IMR-90 (cell line): ENCODE measurements at regions not wholly inside any gene's neighbourhood (a gene's known extent, or its start where the extent isn't known, plus 50 kb on each side); places are given as distances from the start of the nearest gene placed in this dataset.

Experiments used
- ATAC-seq: fragments of 200-7000 bp; cut with Tn5 transposase; 2 replicates; pipeline ENCODE4 v1.9.1; 2020; ENCODE audit warnings: low read depth, mild to moderate bottlenecking, moderate library complexity
- BruUV-seq: library from RNA; stranded (reverse); fragments of 400-500 nt; replicated peaks from 2 replicates; lab custom pipeline; 2021; lab: Mats Ljungman, UMichigan
- CTCF ChIA-PET: fragments of 300-600 bp; formaldehyde crosslinking; extraction: SDS; loops from one replicate; lab custom pipeline; 2021; ENCODE audit warnings: antibody characterized with exemption; lab: Yijun Ruan, JAX
- POLR2A ChIA-PET: fragments of 300-600 bp; sonication (Branson Sonifier 250); formaldehyde crosslinking; loops from one replicate; lab custom pipeline; 2022; ENCODE audit warnings: antibody characterized with exemption; ENCODE audit not compliant: unreplicated experiment; lab: Charles Lee
- DNase-seq: peaks from one replicate; pipeline ENCODE4 v3.0.0; 2013
- H2AFZ ChIP-seq: replicated peaks from 2 replicates; pipeline ENCODE3; 2013; ENCODE audit warnings: low read length, mild to moderate bottlenecking; ENCODE audit not compliant: poor library complexity
- H2AK5ac ChIP-seq: 2 replicates; pipeline ENCODE4 v1.6.1; 2013; ENCODE audit warnings: low read depth, low read length, inconsistent platforms
- H2AK9ac ChIP-seq: replicated peaks from 2 replicates; pipeline ENCODE3; 2013; ENCODE audit warnings: mild to moderate bottlenecking, low read depth, low read length, moderate library complexity; ENCODE audit not compliant: poor library complexity
- H2BK120ac ChIP-seq: 2 replicates; pipeline ENCODE4 v1.6.1; 2013; ENCODE audit warnings: low read depth, low read length, inconsistent platforms
- H2BK15ac ChIP-seq: 3 replicates; pipeline ENCODE4 v1.6.1; 2013; ENCODE audit warnings: low read depth, low read length, inconsistent platforms
- H2BK20ac ChIP-seq: 2 replicates; pipeline ENCODE4 v1.6.1; 2013; ENCODE audit warnings: low read depth, mild to moderate bottlenecking, inconsistent platforms, low read length, moderate library complexity
- H2BK5ac ChIP-seq: 2 replicates; pipeline ENCODE4 v1.6.1; 2013; ENCODE audit warnings: mild to moderate bottlenecking, low read depth, low read length, inconsistent platforms; ENCODE audit not compliant: poor library complexity, severe bottlenecking
- H3K14ac ChIP-seq: replicated peaks from 2 replicates; pipeline ENCODE4 v1.6.1; 2013; ENCODE audit warnings: low read depth, low read length, inconsistent platforms
- H3K18ac ChIP-seq: 2 replicates; pipeline ENCODE4 v1.6.1; 2013; ENCODE audit warnings: low read depth, low read length, control low read depth
- H3K23ac ChIP-seq: 2 replicates; pipeline ENCODE4 v1.6.1; 2013; ENCODE audit warnings: low read depth, low read length, inconsistent platforms
- H3K27ac ChIP-seq: 2 replicates; pipeline ENCODE4 v1.5.1; 2013; ENCODE audit warnings: mild to moderate bottlenecking, control low read depth, low read length; ENCODE audit not compliant: insufficient read depth
- H3K27me3 ChIP-seq: 2 replicates; pipeline ENCODE4 v1.6.1; 2013; ENCODE audit warnings: low read length; ENCODE audit not compliant: control insufficient read depth, insufficient read depth
- H3K36me3 ChIP-seq: 2 replicates; pipeline ENCODE4 v1.6.1; 2013; ENCODE audit warnings: low read length, mixed read lengths; ENCODE audit not compliant: control insufficient read depth, insufficient read depth
- H3K4ac ChIP-seq: 2 replicates; pipeline ENCODE4 v1.6.1; 2013; ENCODE audit warnings: low read depth, low read length, inconsistent platforms
- H3K4me1 ChIP-seq: 2 replicates; pipeline ENCODE4 v1.6.1; 2013; ENCODE audit warnings: low read length, mixed read lengths; ENCODE audit not compliant: control insufficient read depth, insufficient read depth
- H3K4me2 ChIP-seq: 2 replicates; pipeline ENCODE4 v1.6.1; 2013; ENCODE audit warnings: low read depth, mild to moderate bottlenecking, control low read depth, low read length, moderate library complexity
- H3K4me3 ChIP-seq: 2 replicates; pipeline ENCODE4 v1.5.1; 2013; ENCODE audit warnings: low read depth, mild to moderate bottlenecking, control low read depth, low read length, moderate library complexity; ENCODE audit not compliant: insufficient read depth
- H3K56ac ChIP-seq: 2 replicates; pipeline ENCODE4 v1.6.1; 2013; ENCODE audit warnings: low read length, inconsistent platforms; ENCODE audit not compliant: insufficient read depth; ENCODE audit errors: extremely low read depth
- H3K79me1 ChIP-seq, 2 experiments: 2 replicates each; pipeline ENCODE4 v1.6.1; 2013; ENCODE audit warnings: low read length in 2 of 2, inconsistent platforms in 1 of 2, low read depth in 1 of 2
- H3K9ac ChIP-seq: 2 replicates; pipeline ENCODE4 v1.6.1; 2013; ENCODE audit warnings: low read depth, low read length, control low read depth
- H3K9me1 ChIP-seq: 2 replicates; pipeline ENCODE4 v1.6.1; 2013; ENCODE audit warnings: low read length, inconsistent platforms; ENCODE audit not compliant: insufficient read depth
- H3K9me3 ChIP-seq: 2 replicates; pipeline ENCODE4 v1.6.1; 2013; ENCODE audit warnings: low read length; ENCODE audit not compliant: control insufficient read depth, insufficient read depth
- H4K20me1 ChIP-seq: 2 replicates; pipeline ENCODE4 v1.6.1; 2013; ENCODE audit warnings: low read length, inconsistent platforms; ENCODE audit not compliant: insufficient read depth
- H4K5ac ChIP-seq: 2 replicates; pipeline ENCODE4 v1.6.1; 2013; ENCODE audit warnings: mild to moderate bottlenecking, low read depth, low read length, control low read depth
- H4K8ac ChIP-seq, 2 experiments: 2 replicates each; pipeline ENCODE4 v1.6.1; 2013; ENCODE audit warnings: low read depth in 2 of 2, low read length in 2 of 2, control low read depth in 1 of 2, inconsistent platforms in 1 of 2
- H4K91ac ChIP-seq: 2 replicates; pipeline ENCODE4 v1.6.1; 2013; ENCODE audit warnings: low read depth, low read length, inconsistent platforms; ENCODE audit not compliant: insufficient read depth
- BHLHE40 ChIP-seq: fragments of 150-350 bp; IDR thresholded peaks from 2 replicates; pipeline ENCODE4 v1.6.1; 2016; ENCODE audit warnings: mild to moderate bottlenecking, low read depth, low read length
- CEBPB ChIP-seq: IDR thresholded peaks from 2 replicates; pipeline ENCODE4 v1.6.1; 2012; ENCODE audit warnings: low read depth, low read length, improper control_type of control experiment
- CHD1 ChIP-seq: IDR thresholded peaks from 2 replicates; pipeline ENCODE4 v1.6.1; 2012; ENCODE audit warnings: low read depth, low read length, improper control_type of control experiment
- CTCF ChIP-seq: conservative IDR thresholded peaks from 2 replicates; pipeline ENCODE4 v1.5.1; 2012; ENCODE audit warnings: mild to moderate bottlenecking, low read depth, low read length, improper control_type of control experiment
- ELK1 ChIP-seq: fragments of 150-350 bp; IDR thresholded peaks from 2 replicates; pipeline ENCODE4 v1.6.1; 2016; ENCODE audit warnings: low read depth, mild to moderate bottlenecking, low read length, moderate library complexity, borderline replicate concordance
- FOS ChIP-seq: fragments of 150-350 bp; IDR thresholded peaks from 2 replicates; pipeline ENCODE4 v1.6.1; 2016; ENCODE audit warnings: low read depth, low read length
- MAFK ChIP-seq: IDR thresholded peaks from 2 replicates; pipeline ENCODE4 v1.6.1; 2012; ENCODE audit warnings: low read depth, low read length, improper control_type of control experiment
- MAZ ChIP-seq: IDR thresholded peaks from 2 replicates; pipeline ENCODE4 v1.6.1; 2012; ENCODE audit warnings: low read depth, mild to moderate bottlenecking, low read length, improper control_type of control experiment, moderate library complexity, borderline replicate concordance
- MXI1 ChIP-seq: IDR thresholded peaks from 2 replicates; pipeline ENCODE4 v1.6.1; 2012; ENCODE audit warnings: low read depth, mild to moderate bottlenecking, low read length, moderate library complexity, borderline replicate concordance
- NFE2L2 ChIP-seq: fragments of 150-350 bp; IDR thresholded peaks from 2 replicates; pipeline ENCODE4 v1.6.1; 2016; ENCODE audit warnings: low read depth, mild to moderate bottlenecking, low read length
- POLR2A ChIP-seq: IDR thresholded peaks from 2 replicates; pipeline ENCODE4 v1.6.1; 2012; ENCODE audit warnings: mild to moderate bottlenecking, low read depth, low read length
- RAD21 ChIP-seq: IDR thresholded peaks from 2 replicates; pipeline ENCODE4 v1.6.1; 2012; ENCODE audit warnings: low read length, improper control_type of control experiment
- RCOR1 ChIP-seq: IDR thresholded peaks from 2 replicates; pipeline ENCODE4 v1.6.1; 2012; ENCODE audit warnings: mild to moderate bottlenecking, low read length, improper control_type of control experiment; ENCODE audit not compliant: insufficient replicate concordance
- RFX5 ChIP-seq: IDR thresholded peaks from 2 replicates; pipeline ENCODE4 v1.8.0; 2012; ENCODE audit warnings: low read depth, mild to moderate bottlenecking, low read length, moderate library complexity
- SMC3 ChIP-seq: fragments of 150-350 bp; IDR thresholded peaks from 2 replicates; pipeline ENCODE4 v1.6.1; 2016; ENCODE audit warnings: low read depth, mild to moderate bottlenecking, antibody characterized with exemption, low read length, moderate library complexity
- WGBS, 2 experiments: methylation state at CpG; one replicate each; pipeline versions ENCODE4 v1.1.5 to v1.1.7; 2013; ENCODE audit warnings: missing lambda C conversion rate in 2 of 2; ENCODE audit not compliant: insufficient read length in 1 of 2; ENCODE audit errors: extremely low coverage in 2 of 2; 5-methylcytosine and 5-hydroxymethylcytosine counted together
- dilution Hi-C: fragments of 300-500 bp; cut with HindIII; formaldehyde crosslinking; loops from one replicate; pipeline ENCODE4 v1.14.3; 2018; ENCODE audit warnings: low sequenced_read_pairs; ENCODE audit not compliant: unreplicated experiment
- in situ Hi-C: fragments of 300-500 bp; cut with MboI; formaldehyde crosslinking; loops from 3 replicates; pipeline ENCODE4 v1.14.3; 2019; ENCODE audit warnings: low sequenced_read_pairs, inconsistent platforms, mixed read lengths
- intact Hi-C: fragments of 100-400 bp; cut with micrococcal nuclease; formaldehyde crosslinking; loops from 2 replicates; pipeline ENCODE4 v1.10.0; 2022
- TF ChIP-seq, protein P1 (sequence below): fragments of 150-350 bp; IDR thresholded peaks from 2 replicates; pipeline ENCODE4 v1.6.1; 2017; ENCODE audit warnings: mild to moderate bottlenecking, antibody characterized with exemption, low read length, low read depth

DNA sequence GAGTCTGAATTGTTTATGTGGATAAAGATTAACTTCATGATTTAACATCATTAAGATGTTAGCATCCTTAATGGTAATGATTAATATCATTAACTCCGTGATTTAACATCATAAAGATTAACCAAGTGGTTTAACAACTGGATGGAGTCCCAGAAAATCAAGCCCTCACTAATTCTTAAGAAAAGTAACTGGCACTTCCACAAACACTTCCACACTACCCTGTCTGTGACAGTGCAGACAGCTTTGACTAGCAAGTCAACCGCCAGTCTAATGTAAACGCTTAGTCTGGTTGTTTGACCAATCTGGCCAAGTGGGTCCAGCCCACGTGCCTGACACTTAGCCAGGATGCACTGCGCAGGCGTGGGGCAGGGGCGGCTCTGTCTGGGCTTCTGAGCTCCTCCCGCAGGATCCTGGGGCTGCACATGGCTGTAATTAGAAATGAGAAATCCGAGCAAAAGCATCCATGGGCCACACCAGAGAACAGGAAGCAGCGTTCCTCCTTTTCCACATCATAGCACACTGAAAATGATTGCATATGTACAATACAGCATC lies 424.2 kb downstream of the FOXA2 start:
- no peak overlapping the region for H3K23ac ChIP-seq
- H3K56ac ChIP-seq: no peak overlapping the region
- H3K36me3 ChIP-seq: no peaks in the 10 kb centered on the region
- no TSS peak for BruUV-seq
- ChIA-PET POLR2A (no interaction called here), CTCF (no interaction called here)
- in situ Hi-C loops (no loop called here), dilution Hi-C loops (no loop called here), intact Hi-C loops (no loop called here)
- 16% methylated on average over 6 of the region's 10 CpGs; no CpG with 5 or more reads in 1 of the 2 experiments for WGBS, 2 experiments
- no peak overlapping the region for H3K4me2 ChIP-seq
- H2BK5ac ChIP-seq: no peak overlapping the region
- no peak overlapping the region for H3K18ac ChIP-seq
- no peak overlapping the region for H2AFZ ChIP-seq
- H4K8ac ChIP-seq: no peak overlapping the region
- TF ChIP-seq FOS: no peak
- no peak for TF ChIP-seq ELK1
- TF ChIP-seq CTCF: no peak
- no peak for TF ChIP-seq BHLHE40
- no peak for TF ChIP-seq MAZ
- TF ChIP-seq NFE2L2: no peak
- no peak for TF ChIP-seq MAFK
- no peak for TF ChIP-seq RAD21
- TF ChIP-seq SMC3: no peak
- no peak for TF ChIP-seq CHD1
- no peak for TF ChIP-seq RFX5
- TF ChIP-seq CEBPB: no peak
- TF ChIP-seq MXI1: no peak
- TF ChIP-seq, protein P1, sequence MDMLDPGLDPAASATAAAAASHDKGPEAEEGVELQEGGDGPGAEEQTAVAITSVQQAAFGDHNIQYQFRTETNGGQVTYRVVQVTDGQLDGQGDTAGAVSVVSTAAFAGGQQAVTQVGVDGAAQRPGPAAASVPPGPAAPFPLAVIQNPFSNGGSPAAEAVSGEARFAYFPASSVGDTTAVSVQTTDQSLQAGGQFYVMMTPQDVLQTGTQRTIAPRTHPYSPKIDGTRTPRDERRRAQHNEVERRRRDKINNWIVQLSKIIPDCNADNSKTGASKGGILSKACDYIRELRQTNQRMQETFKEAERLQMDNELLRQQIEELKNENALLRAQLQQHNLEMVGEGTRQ: no peak
- no peak for TF ChIP-seq RCOR1
- no peak for TF ChIP-seq POLR2A
- H3K4ac ChIP-seq: no peak overlapping the region
- H2BK15ac ChIP-seq: no peak overlapping the region
- no peaks in the 10 kb centered on the region for H3K4me1 ChIP-seq
- no peak overlapping the region for H3K9ac ChIP-seq
- no peak overlapping the region for H2AK5ac ChIP-seq
- H3K27me3 ChIP-seq: no peaks in the 10 kb centered on the region
- no peak overlapping the region for H2BK120ac ChIP-seq
- ATAC-seq: no peak
- H4K5ac ChIP-seq: no peak overlapping the region
- no peak overlapping the region for H4K91ac ChIP-seq
- no peaks in the 10 kb centered on the region for H4K20me1 ChIP-seq
- no peak for DNase-seq
- no peak overlapping the region for H2AK9ac ChIP-seq
- no peak overlapping the region for H3K4me3 ChIP-seq
- H3K9me3 ChIP-seq: peaks cover 24% of the 10 kb centered on the region
- no peak overlapping the region for H3K14ac ChIP-seq
- no peak overlapping the region for H2BK20ac ChIP-seq
- no peaks in the 10 kb centered on the region for H3K9me1 ChIP-seq
- H3K79me1 ChIP-seq: no peaks in the 10 kb centered on the region
- no peak overlapping the region for H3K27ac ChIP-seq
